ENCODE measurements at regions not wholly inside any gene's neighbourhood (a gene's known extent, or its start where the extent isn't known, plus 50 kb on each side); places are given as distances from the start of the nearest gene placed in this dataset.
"Not testable (repeated sequence)": the region's sequence is repeated elsewhere in the genome, so short reads cannot be mapped to it uniquely, and the experiment has no call there.

- Histone ChIP-seq H3K27ac (no peak overlapping the region), H3K27me3 (no peaks in the 10 kb centered on the region), H3K9me3 (no peaks in the 10 kb centered on the region), H3K36me3 (no peaks in the 10 kb centered on the region), H3K4me3 (no peak overlapping the region), H3K4me1 (no peaks in the 10 kb centered on the region)
- no peak for TF ChIP-seq POLR2A (IDR thresholded peaks at IDR 0.05)
- TF ChIP-seq, protein P1, sequence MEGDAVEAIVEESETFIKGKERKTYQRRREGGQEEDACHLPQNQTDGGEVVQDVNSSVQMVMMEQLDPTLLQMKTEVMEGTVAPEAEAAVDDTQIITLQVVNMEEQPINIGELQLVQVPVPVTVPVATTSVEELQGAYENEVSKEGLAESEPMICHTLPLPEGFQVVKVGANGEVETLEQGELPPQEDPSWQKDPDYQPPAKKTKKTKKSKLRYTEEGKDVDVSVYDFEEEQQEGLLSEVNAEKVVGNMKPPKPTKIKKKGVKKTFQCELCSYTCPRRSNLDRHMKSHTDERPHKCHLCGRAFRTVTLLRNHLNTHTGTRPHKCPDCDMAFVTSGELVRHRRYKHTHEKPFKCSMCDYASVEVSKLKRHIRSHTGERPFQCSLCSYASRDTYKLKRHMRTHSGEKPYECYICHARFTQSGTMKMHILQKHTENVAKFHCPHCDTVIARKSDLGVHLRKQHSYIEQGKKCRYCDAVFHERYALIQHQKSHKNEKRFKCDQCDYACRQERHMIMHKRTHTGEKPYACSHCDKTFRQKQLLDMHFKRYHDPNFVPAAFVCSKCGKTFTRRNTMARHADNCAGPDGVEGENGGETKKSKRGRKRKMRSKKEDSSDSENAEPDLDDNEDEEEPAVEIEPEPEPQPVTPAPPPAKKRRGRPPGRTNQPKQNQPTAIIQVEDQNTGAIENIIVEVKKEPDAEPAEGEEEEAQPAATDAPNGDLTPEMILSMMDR (IDR thresholded peaks at IDR 0.05), result no peak
- DNase-seq, result no peak
Observed at GRCh38 chr2:212726403-212726802, 187.8 kb upstream of the ERBB4 start.

DNA sequence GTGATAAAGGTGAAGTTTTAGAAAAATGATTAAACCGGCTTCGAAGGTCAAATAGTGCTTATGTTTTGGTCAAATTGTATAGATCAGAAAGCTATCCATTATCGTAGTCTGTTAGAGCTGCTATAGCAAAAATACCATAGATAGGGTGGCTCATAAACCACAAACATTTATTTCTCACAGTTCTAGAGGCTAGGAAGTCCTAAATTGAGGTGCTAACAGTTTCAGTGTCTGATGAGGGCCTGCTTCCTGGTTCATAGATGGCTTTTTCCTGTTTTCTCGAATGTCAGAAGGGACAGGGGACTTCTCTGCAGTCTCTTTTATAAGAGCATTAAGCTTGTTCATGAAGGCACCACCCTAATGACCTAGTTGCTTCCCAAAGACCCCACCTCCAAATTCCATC lies 186.6 kb upstream of the ERBB4 start:
- H3K9me3 ChIP-seq, result no peaks in the 10 kb centered on the region
- no peak overlapping the region for H3K27ac ChIP-seq
- no peaks in the 10 kb centered on the region for H3K36me3 ChIP-seq
- DNase-seq, result no peak
- H3K4me3 ChIP-seq, result no peak overlapping the region
- TF ChIP-seq, protein P1 (IDR thresholded peaks at IDR 0.05), result no peak
- no peak for TF ChIP-seq POLR2A (IDR thresholded peaks at IDR 0.05)
- no peaks in the 10 kb centered on the region for H3K4me1 ChIP-seq
- H3K27me3 ChIP-seq, result no peaks in the 10 kb centered on the region

DNA sequence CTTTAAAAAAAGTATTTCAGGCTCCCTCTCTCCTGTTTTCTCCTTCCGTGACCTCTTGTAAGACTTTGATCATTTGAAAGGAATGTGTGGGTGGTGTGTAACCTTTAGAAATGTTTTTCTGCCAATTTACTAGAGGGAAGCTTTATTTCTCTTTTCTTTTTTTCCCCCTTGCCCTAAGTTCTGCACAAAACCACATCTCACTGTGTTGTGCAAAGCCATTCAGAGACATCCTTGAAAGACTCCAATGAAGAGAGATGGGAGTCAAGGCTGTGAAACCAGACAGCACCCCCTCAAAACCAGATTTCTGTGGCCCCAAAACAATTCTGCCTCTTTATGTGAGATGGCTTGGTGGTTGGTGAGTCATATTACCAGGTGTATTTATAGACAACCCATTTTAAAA lies 184.6 kb upstream of the ERBB4 start:
- Histone ChIP-seq H3K27me3 (no peaks in the 10 kb centered on the region), H3K4me3 (no peak overlapping the region), H3K4me1 (no peaks in the 10 kb centered on the region), H3K27ac (no peak overlapping the region), H3K36me3 (no peaks in the 10 kb centered on the region), H3K9me3 (no peaks in the 10 kb centered on the region)
- no peak for DNase-seq
- TF ChIP-seq, protein P1 (IDR thresholded peaks at IDR 0.05), result no peak
- TF ChIP-seq POLR2A (IDR thresholded peaks at IDR 0.05), result no peak

- TF ChIP-seq, protein P1 (IDR thresholded peaks at IDR 0.05), result no peak
- TF ChIP-seq POLR2A (IDR thresholded peaks at IDR 0.05), result no peak
- no peaks in the 10 kb centered on the region for H3K27me3 ChIP-seq
- DNase-seq, result no peak
- H3K4me1 ChIP-seq, result no peaks in the 10 kb centered on the region
- no peak overlapping the region for H3K27ac ChIP-seq
- H3K36me3 ChIP-seq, result no peaks in the 10 kb centered on the region
- no peaks in the 10 kb centered on the region for H3K9me3 ChIP-seq
- H3K4me3 ChIP-seq, result no peak overlapping the region
Observed at GRCh38 chr2:212722046-212722445, 183.4 kb upstream of the ERBB4 start.

GRCh38 chr2:212721026-212721451 lies 182.4 kb upstream of the ERBB4 start:
- Histone ChIP-seq H3K4me1 (no peaks in the 10 kb centered on the region), H3K27me3 (no peaks in the 10 kb centered on the region), H3K9me3 (no peaks in the 10 kb centered on the region), H3K4me3 (no peak overlapping the region), H3K36me3 (no peaks in the 10 kb centered on the region), H3K27ac (no peak overlapping the region)
- no peak for DNase-seq
- no peak for TF ChIP-seq POLR2A (IDR thresholded peaks at IDR 0.05)
- TF ChIP-seq, protein P1 (IDR thresholded peaks at IDR 0.05), result no peak

GRCh38 chr2:212715411-212715810 lies 176.8 kb upstream of the ERBB4 start:
- H3K27ac ChIP-seq, DNase-seq, H3K27me3 ChIP-seq, H3K36me3 ChIP-seq, H3K4me3 ChIP-seq, H3K9me3 ChIP-seq, H3K4me1 ChIP-seq: not testable (repeated sequence)

Measured in Peyer's patch (tissue), 4 donors.